HG03108 (cell line): ENCODE measurements at regions not wholly inside any gene's neighbourhood (a gene's known extent, or its start where the extent isn't known, plus 50 kb on each side); places are given as distances from the start of the nearest gene placed in this dataset.
"Not testable (repeated sequence)": the region's sequence is repeated elsewhere in the genome, so short reads cannot be mapped to it uniquely, and the experiment has no call there.

Experiments
- ATAC-seq: cut with Tn5 transposase; IDR thresholded peaks from one replicate; pipeline ENCODE4 v1.9.1; 2021; ENCODE audit warnings: moderate library complexity; ENCODE audit not compliant: unreplicated experiment

GRCh38 chr7:91660734-91661356 is 219.7 kb downstream of the MTERF1 start:
- ATAC-seq = no peak

GRCh38 chr7:91661727-91662126 is 218.8 kb downstream of the MTERF1 start:
- ATAC-seq = no peak

GRCh38 chr7:91668217-91668616 is 212.3 kb downstream of the MTERF1 start:
- no peak for ATAC-seq

GRCh38 chr7:91671245-91671644 is 209.3 kb downstream of the MTERF1 start:
- no peak for ATAC-seq

GRCh38 chr7:91674470-91674869 is 206.0 kb downstream of the MTERF1 start:
- ATAC-seq = no peak

- ATAC-seq = no peak
Measured at GRCh38 chr7:91681718-91682117, 198.8 kb downstream of the MTERF1 start.

GRCh38 chr7:91683823-91684222 is 196.7 kb downstream of the MTERF1 start:
- no peak for ATAC-seq

- no peak for ATAC-seq
Measured at GRCh38 chr7:91685544-91685943, 195.0 kb downstream of the MTERF1 start.

GRCh38 chr7:91690541-91691070 is 189.9 kb downstream of the MTERF1 start:
- no peak for ATAC-seq

- no peak for ATAC-seq
Measured at GRCh38 chr7:91691865-91692264, 188.6 kb downstream of the MTERF1 start.

GRCh38 chr7:91692800-91693199 is 187.7 kb downstream of the MTERF1 start:
- ATAC-seq = no peak

GRCh38 chr7:91694351-91694841 is 186.1 kb downstream of the MTERF1 start:
- ATAC-seq = no peak

- ATAC-seq = no peak
Measured at GRCh38 chr7:91710881-91711280, 169.6 kb downstream of the MTERF1 start.

- ATAC-seq = no peak
Measured at GRCh38 chr7:91713669-91714068, 166.8 kb downstream of the MTERF1 start.

GRCh38 chr7:91717681-91718470 is 162.6 kb downstream of the MTERF1 start:
- ATAC-seq = no peak

- ATAC-seq = no peak
Measured at GRCh38 chr7:91719008-91719407, 161.5 kb downstream of the MTERF1 start.

- ATAC-seq = no peak
Measured at GRCh38 chr7:91720260-91720937, 160.1 kb downstream of the MTERF1 start.

- no peak for ATAC-seq
Measured at GRCh38 chr7:91722831-91723230, 157.7 kb downstream of the MTERF1 start.

GRCh38 chr7:91729046-91729445 is 151.5 kb downstream of the MTERF1 start:
- not testable (repeated sequence) for ATAC-seq

- no peak for ATAC-seq
Measured at GRCh38 chr7:91731976-91732375, 148.5 kb downstream of the MTERF1 start.

- ATAC-seq = no peak
Measured at GRCh38 chr7:91749418-91749817, 131.1 kb downstream of the MTERF1 start.

- no peak for ATAC-seq
Measured at GRCh38 chr7:91750091-91750490, 130.4 kb downstream of the MTERF1 start.
